ENCODE measurements at regions not wholly inside any gene's neighbourhood (a gene's known extent, or its start where the extent isn't known, plus 50 kb on each side); places are given as distances from the start of the nearest gene placed in this dataset.

DNA sequence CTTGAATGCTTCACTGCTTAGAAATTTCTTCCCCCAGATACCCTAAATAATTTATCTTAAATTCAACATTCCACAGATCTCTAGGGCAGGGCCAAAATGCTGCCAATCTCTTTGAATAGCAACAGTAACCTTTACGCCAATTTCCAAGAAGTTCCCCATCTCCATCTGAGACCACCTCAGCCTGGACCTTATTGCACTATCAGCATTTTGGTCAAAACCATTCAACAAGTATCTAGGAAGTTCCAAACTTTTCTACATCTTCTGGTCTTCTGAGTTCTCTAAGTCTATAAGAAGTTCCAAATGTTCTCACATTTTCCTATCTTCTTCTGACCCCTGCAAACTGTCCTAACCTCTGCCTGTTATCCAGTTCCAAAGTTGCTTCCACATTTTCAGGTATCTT lies 1306.9 kb upstream of the SORCS1 start:
- no peak overlapping the region for H2AFZ ChIP-seq (ENCODE audit: low read length)
- no peaks in the 10 kb centered on the region for H3K9me2 ChIP-seq (ENCODE audit: insufficient read depth, low read length)
- no peak overlapping the region for H3K4me3 ChIP-seq (ENCODE audit: low read depth, low read length, poor library complexity, severe bottlenecking)
- no peaks in the 10 kb centered on the region for H3K9me3 ChIP-seq (ENCODE audit: low read length)
- CTCF ChIA-PET (ENCODE audit: unreplicated experiment): no interaction called here
- POLR2A ChIA-PET: no interaction called here
- H3K36me3 ChIP-seq (ENCODE audit: insufficient read depth, low read length): no peaks in the 10 kb centered on the region
- no peaks in the 10 kb centered on the region for H3K79me2 ChIP-seq (ENCODE audit: insufficient read depth, low read depth, low read length)
- no peaks in the 10 kb centered on the region for H3K4me1 ChIP-seq (ENCODE audit: insufficient read depth, low read length, poor library complexity, severe bottlenecking)
- TF ChIP-seq EZH2phosphoT487 (IDR thresholded peaks at IDR 0.05; ENCODE audit: borderline replicate concordance, low read depth, low read length): no peak
- TF ChIP-seq, protein P1, sequence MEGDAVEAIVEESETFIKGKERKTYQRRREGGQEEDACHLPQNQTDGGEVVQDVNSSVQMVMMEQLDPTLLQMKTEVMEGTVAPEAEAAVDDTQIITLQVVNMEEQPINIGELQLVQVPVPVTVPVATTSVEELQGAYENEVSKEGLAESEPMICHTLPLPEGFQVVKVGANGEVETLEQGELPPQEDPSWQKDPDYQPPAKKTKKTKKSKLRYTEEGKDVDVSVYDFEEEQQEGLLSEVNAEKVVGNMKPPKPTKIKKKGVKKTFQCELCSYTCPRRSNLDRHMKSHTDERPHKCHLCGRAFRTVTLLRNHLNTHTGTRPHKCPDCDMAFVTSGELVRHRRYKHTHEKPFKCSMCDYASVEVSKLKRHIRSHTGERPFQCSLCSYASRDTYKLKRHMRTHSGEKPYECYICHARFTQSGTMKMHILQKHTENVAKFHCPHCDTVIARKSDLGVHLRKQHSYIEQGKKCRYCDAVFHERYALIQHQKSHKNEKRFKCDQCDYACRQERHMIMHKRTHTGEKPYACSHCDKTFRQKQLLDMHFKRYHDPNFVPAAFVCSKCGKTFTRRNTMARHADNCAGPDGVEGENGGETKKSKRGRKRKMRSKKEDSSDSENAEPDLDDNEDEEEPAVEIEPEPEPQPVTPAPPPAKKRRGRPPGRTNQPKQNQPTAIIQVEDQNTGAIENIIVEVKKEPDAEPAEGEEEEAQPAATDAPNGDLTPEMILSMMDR (conservative IDR thresholded peaks at IDR 0.05; ENCODE audit: low read length): no peak
- H3K4me2 ChIP-seq (ENCODE audit: low read length): no peak overlapping the region
- no peak overlapping the region for H3K27ac ChIP-seq (ENCODE audit: low read depth, low read length, poor library complexity, severe bottlenecking)
- BruUV-seq (replicated peaks): no TSS peak
- intact Hi-C loops (cut with micrococcal nuclease; ENCODE audit: unreplicated experiment): no loop called here
- no peaks in the 10 kb centered on the region for H4K20me1 ChIP-seq (ENCODE audit: insufficient read depth, low read length)
- DNase-seq (ENCODE audit: low spot score): no peak

DNA sequence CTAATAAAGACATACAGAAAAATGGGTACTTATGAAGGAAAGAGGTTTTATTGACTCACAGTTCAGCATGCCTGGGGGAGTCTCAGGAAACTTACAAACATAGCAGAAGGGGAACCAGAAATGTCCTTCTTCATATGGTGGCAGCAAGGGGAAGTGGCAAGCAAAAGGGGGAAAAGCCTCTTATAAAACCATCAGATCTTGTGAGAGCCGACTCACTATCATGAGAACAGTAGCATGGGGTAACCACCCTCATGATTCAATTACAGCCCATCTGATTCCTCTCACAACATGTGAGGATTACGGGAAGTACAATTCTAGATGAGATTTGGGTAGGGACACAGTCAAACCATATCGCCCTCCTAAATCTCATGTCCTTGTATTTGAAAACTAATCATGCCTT lies 1305.4 kb upstream of the SORCS1 start:
- no peaks in the 10 kb centered on the region for H3K9me2 ChIP-seq (ENCODE audit: insufficient read depth, low read length)
- no peaks in the 10 kb centered on the region for H3K9me3 ChIP-seq (ENCODE audit: low read length)
- no peak overlapping the region for H3K4me2 ChIP-seq (ENCODE audit: low read length)
- no peak overlapping the region for H3K27ac ChIP-seq (ENCODE audit: low read depth, low read length, poor library complexity, severe bottlenecking)
- no peaks in the 10 kb centered on the region for H3K4me1 ChIP-seq (ENCODE audit: insufficient read depth, low read length, poor library complexity, severe bottlenecking)
- no peaks in the 10 kb centered on the region for H3K36me3 ChIP-seq (ENCODE audit: insufficient read depth, low read length)
- TF ChIP-seq, protein P1 (conservative IDR thresholded peaks at IDR 0.05; ENCODE audit: low read length): no peak
- TF ChIP-seq EZH2phosphoT487 (IDR thresholded peaks at IDR 0.05; ENCODE audit: borderline replicate concordance, low read depth, low read length): no peak
- no peak overlapping the region for H2AFZ ChIP-seq (ENCODE audit: low read length)
- no peak for DNase-seq (ENCODE audit: low spot score)
- no TSS peak for BruUV-seq (replicated peaks)
- CTCF ChIA-PET (ENCODE audit: unreplicated experiment): no interaction called here
- POLR2A ChIA-PET: no interaction called here
- H3K4me3 ChIP-seq (ENCODE audit: low read depth, low read length, poor library complexity, severe bottlenecking): no peak overlapping the region
- intact Hi-C loops (cut with micrococcal nuclease; ENCODE audit: unreplicated experiment): no loop called here
- H4K20me1 ChIP-seq (ENCODE audit: insufficient read depth, low read length): no peaks in the 10 kb centered on the region
- no peaks in the 10 kb centered on the region for H3K79me2 ChIP-seq (ENCODE audit: insufficient read depth, low read depth, low read length)

- H3K4me3 ChIP-seq (ENCODE audit: low read depth, low read length, poor library complexity, severe bottlenecking): no peak overlapping the region
- no peaks in the 10 kb centered on the region for H4K20me1 ChIP-seq (ENCODE audit: insufficient read depth, low read length)
- no peaks in the 10 kb centered on the region for H3K9me3 ChIP-seq (ENCODE audit: low read length)
- H3K27ac ChIP-seq (ENCODE audit: low read depth, low read length, poor library complexity, severe bottlenecking): no peak overlapping the region
- no peak overlapping the region for H3K4me2 ChIP-seq (ENCODE audit: low read length)
- intact Hi-C loops (cut with micrococcal nuclease; ENCODE audit: unreplicated experiment): no loop called here
- H3K36me3 ChIP-seq (ENCODE audit: insufficient read depth, low read length): no peaks in the 10 kb centered on the region
- H3K4me1 ChIP-seq (ENCODE audit: insufficient read depth, low read length, poor library complexity, severe bottlenecking): no peaks in the 10 kb centered on the region
- H2AFZ ChIP-seq (ENCODE audit: low read length): no peak overlapping the region
- H3K79me2 ChIP-seq (ENCODE audit: insufficient read depth, low read depth, low read length): no peaks in the 10 kb centered on the region
- TF ChIP-seq, protein P1 (conservative IDR thresholded peaks at IDR 0.05; ENCODE audit: low read length): no peak
- TF ChIP-seq EZH2phosphoT487 (IDR thresholded peaks at IDR 0.05; ENCODE audit: borderline replicate concordance, low read depth, low read length): no peak
- ChIA-PET CTCF (ENCODE audit: unreplicated experiment) (no interaction called here), POLR2A (no interaction called here)
- H3K9me2 ChIP-seq (ENCODE audit: insufficient read depth, low read length): no peaks in the 10 kb centered on the region
- DNase-seq (ENCODE audit: low spot score): no peak
- no TSS peak for BruUV-seq (replicated peaks)
These were observed 1301.5 kb upstream of the SORCS1 start for GRCh38 chr10:108465871-108466641.

Measured in OCI-LY7 (cell line).